ENCODE measurements at regions not wholly inside any gene's neighbourhood (a gene's known extent, or its start where the extent isn't known, plus 50 kb on each side); places are given as distances from the start of the nearest gene placed in this dataset.

DNA sequence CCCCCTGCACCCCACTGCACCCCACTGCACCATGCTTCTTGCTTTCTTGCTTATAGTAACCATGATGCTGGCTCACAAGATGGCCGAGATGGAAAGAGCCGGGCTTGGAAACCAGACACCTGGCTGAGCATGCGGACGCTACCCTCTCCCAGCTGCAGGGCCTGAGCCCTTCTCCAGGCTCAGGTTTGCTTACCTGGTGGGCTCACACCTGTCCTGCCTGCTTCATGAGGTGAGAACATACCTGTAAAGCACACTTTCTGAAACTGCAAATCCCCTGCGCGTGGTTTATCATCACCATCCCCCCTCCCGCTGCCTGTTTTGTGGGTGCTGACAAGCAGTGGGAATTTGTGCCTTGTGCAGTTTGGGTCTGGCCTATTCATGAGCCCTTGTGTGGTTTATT, 302.7 kb downstream of the GLRX3 start:
- in situ Hi-C loops (cut with MboI; ENCODE audit: low sequenced_read_pairs in 4 of 4): no loop called here
- Histone ChIP-seq H3K4me3 (no peak overlapping the region), H3K27me3 (no peaks in the 10 kb centered on the region), H3K36me3 (no peaks in the 10 kb centered on the region), H3K9me3 (no peaks in the 10 kb centered on the region), H3K27ac (no peak overlapping the region), H3K4me1 (no peaks in the 10 kb centered on the region)
- ATAC-seq: no peak
- TF ChIP-seq CTCF (IDR thresholded peaks at IDR 0.05 in 4 of 5, conservative IDR thresholded peaks at IDR 0.05 in 1 of 5): no peak
- no peak for TF ChIP-seq POLR2A (IDR thresholded peaks at IDR 0.05)
- intact Hi-C loops (cut with DNase I; ENCODE audit: low total_unique reads): no loop called here
- no peak for DNase-seq

DNA sequence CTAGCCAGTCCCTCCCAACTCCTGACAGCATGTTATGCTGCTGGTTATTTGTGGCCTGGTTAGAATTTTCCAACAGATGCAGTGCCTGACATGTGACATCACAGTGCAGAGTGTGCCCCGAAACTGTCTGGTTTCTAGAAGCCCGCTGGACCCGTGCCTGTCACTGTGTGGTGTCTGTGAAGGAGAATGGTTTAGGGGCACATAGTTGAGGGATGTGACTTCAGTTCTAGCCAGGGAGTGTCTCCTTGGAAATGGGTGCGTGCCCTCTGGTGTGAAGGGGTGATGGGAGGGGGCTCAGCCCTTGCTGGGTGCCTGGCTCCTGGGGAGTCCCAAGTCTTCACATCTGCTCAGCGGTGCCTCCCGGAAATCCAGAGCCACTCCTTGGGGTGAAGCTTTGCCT, 303.6 kb downstream of the GLRX3 start:
- no peak for TF ChIP-seq POLR2A (IDR thresholded peaks at IDR 0.05)
- no peak for TF ChIP-seq CTCF (IDR thresholded peaks at IDR 0.05 in 4 of 5, conservative IDR thresholded peaks at IDR 0.05 in 1 of 5)
- in situ Hi-C loops (cut with MboI; ENCODE audit: low sequenced_read_pairs in 4 of 4): no loop called here
- Histone ChIP-seq H3K4me3 (no peak overlapping the region), H3K27ac (no peak overlapping the region), H3K4me1 (no peaks in the 10 kb centered on the region), H3K27me3 (no peaks in the 10 kb centered on the region), H3K36me3 (no peaks in the 10 kb centered on the region), H3K9me3 (no peaks in the 10 kb centered on the region)
- no peak for ATAC-seq
- intact Hi-C loops (cut with DNase I; ENCODE audit: low total_unique reads): no loop called here
- no peak for DNase-seq

DNA sequence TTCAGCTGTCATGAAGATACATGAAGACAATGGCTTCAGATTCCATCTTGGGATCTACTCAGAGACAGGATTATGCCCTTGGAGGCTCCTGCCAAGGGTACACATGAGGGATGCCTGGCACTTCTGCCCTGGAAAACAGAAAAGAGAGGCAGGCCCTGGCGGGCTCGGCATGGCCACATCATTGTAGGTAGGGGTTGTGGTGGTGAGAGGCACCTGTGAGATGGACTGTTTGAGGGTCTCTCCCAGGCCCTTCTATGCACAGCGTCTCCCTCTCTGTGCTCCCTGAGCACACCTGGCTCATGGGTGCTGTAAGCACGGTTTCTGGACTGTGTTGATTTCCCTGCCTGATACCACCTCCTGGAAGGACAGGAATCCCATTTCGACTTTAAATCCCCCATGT, 304.3 kb downstream of the GLRX3 start:
- no peaks in the 10 kb centered on the region for H3K27me3 ChIP-seq
- no peaks in the 10 kb centered on the region for H3K36me3 ChIP-seq
- intact Hi-C loops (cut with DNase I; ENCODE audit: low total_unique reads): no loop called here
- H3K4me3 ChIP-seq: no peak overlapping the region
- no peak for DNase-seq
- in situ Hi-C loops (cut with MboI; ENCODE audit: low sequenced_read_pairs in 4 of 4): no loop called here
- no peak for TF ChIP-seq CTCF (IDR thresholded peaks at IDR 0.05 in 4 of 5, conservative IDR thresholded peaks at IDR 0.05 in 1 of 5)
- no peak for TF ChIP-seq POLR2A (IDR thresholded peaks at IDR 0.05)
- no peaks in the 10 kb centered on the region for H3K9me3 ChIP-seq
- H3K4me1 ChIP-seq: no peaks in the 10 kb centered on the region
- no peak overlapping the region for H3K27ac ChIP-seq
- no peak for ATAC-seq

DNA sequence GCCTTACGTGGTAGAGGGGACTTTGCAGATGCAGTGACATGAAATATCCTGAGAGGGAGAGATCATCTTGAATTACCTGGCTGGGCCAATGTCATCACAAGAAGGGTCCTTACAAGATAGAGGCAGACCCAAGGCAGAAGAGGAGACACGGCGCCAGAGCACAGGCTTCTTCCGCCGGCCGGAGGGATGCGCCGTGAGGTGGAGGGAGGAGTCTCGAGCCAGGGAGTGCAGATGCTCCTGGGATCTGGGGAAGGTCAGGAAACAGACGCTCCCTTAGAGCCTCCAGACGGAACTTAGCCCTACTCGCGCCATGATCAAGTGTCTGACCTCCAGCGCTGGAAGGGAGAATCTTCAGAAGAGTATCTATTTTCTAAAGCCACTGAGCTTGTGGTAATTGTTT, 304.8 kb downstream of the GLRX3 start:
- TF ChIP-seq POLR2A (IDR thresholded peaks at IDR 0.05): no peak
- no peak for TF ChIP-seq CTCF (IDR thresholded peaks at IDR 0.05 in 4 of 5, conservative IDR thresholded peaks at IDR 0.05 in 1 of 5)
- in situ Hi-C loops (cut with MboI; ENCODE audit: low sequenced_read_pairs in 4 of 4) (no loop called here), intact Hi-C loops (cut with DNase I; ENCODE audit: low total_unique reads) (no loop called here)
- no peaks in the 10 kb centered on the region for H3K27me3 ChIP-seq
- no peaks in the 10 kb centered on the region for H3K9me3 ChIP-seq
- no peaks in the 10 kb centered on the region for H3K36me3 ChIP-seq
- DNase-seq: no peak
- no peaks in the 10 kb centered on the region for H3K4me1 ChIP-seq
- H3K4me3 ChIP-seq: no peak overlapping the region
- H3K27ac ChIP-seq: no peak overlapping the region
- ATAC-seq: no peak

- H3K9me3 ChIP-seq: no peaks in the 10 kb centered on the region
- in situ Hi-C loops (cut with MboI; ENCODE audit: low sequenced_read_pairs in 4 of 4): no loop called here
- no peak overlapping the region for H3K4me3 ChIP-seq
- TF ChIP-seq CTCF (IDR thresholded peaks at IDR 0.05 in 4 of 5, conservative IDR thresholded peaks at IDR 0.05 in 1 of 5): no peak
- TF ChIP-seq POLR2A (IDR thresholded peaks at IDR 0.05): no peak
- DNase-seq: no peak
- H3K27me3 ChIP-seq: no peaks in the 10 kb centered on the region
- no peaks in the 10 kb centered on the region for H3K36me3 ChIP-seq
- intact Hi-C loops (cut with DNase I; ENCODE audit: low total_unique reads): no loop called here
- H3K27ac ChIP-seq: no peak overlapping the region
- ATAC-seq: no peak
- H3K4me1 ChIP-seq: no peaks in the 10 kb centered on the region
Observed at GRCh38 chr10:130443066-130443465, 306.9 kb downstream of the GLRX3 start.
